ENCODE measurements at regions not wholly inside any gene's neighbourhood (a gene's known extent, or its start where the extent isn't known, plus 50 kb on each side); places are given as distances from the start of the nearest gene placed in this dataset.

DNA sequence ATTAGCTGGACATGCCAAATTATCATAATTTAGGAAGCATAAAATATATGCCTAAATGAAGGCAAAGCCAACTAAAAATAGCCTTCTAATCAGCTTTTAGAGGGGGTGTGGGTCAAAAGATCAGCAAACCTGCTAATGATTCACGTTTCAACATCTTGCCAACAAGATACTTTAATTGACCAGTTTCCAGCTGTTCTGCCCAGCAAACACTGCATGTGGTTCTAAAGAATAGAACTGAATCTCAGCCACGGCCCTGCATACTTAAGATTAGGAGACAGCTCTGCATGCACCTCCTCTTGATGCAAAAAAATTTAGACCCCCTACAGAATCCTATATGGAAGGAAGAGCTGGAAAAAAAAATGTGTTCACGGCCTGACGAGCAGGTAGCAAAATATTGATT lies 500.5 kb downstream of the TBL1XR1 start:
- TF ChIP-seq, protein P1, sequence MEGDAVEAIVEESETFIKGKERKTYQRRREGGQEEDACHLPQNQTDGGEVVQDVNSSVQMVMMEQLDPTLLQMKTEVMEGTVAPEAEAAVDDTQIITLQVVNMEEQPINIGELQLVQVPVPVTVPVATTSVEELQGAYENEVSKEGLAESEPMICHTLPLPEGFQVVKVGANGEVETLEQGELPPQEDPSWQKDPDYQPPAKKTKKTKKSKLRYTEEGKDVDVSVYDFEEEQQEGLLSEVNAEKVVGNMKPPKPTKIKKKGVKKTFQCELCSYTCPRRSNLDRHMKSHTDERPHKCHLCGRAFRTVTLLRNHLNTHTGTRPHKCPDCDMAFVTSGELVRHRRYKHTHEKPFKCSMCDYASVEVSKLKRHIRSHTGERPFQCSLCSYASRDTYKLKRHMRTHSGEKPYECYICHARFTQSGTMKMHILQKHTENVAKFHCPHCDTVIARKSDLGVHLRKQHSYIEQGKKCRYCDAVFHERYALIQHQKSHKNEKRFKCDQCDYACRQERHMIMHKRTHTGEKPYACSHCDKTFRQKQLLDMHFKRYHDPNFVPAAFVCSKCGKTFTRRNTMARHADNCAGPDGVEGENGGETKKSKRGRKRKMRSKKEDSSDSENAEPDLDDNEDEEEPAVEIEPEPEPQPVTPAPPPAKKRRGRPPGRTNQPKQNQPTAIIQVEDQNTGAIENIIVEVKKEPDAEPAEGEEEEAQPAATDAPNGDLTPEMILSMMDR (IDR thresholded peaks at IDR 0.05; ENCODE audit: insufficient read depth, low read length): no peak
- TF ChIP-seq REST (IDR thresholded peaks at IDR 0.05; ENCODE audit: insufficient replicate concordance, low read depth) (no peak), POLR2AphosphoS5 (IDR thresholded peaks at IDR 0.05; ENCODE audit: low read depth) (no peak), SPI1 (IDR thresholded peaks at IDR 0.05; ENCODE audit: borderline replicate concordance, low read depth) (no peak)
